GM10266 (cell line): ENCODE measurements at regions not wholly inside any gene's neighbourhood (a gene's known extent, or its start where the extent isn't known, plus 50 kb on each side); places are given as distances from the start of the nearest gene placed in this dataset.

Experiments
- DNase-seq: peaks from one replicate; pipeline ENCODE4 v3.0.0; 2012; ENCODE audit errors: extremely low spot score
- CTCF ChIP-seq: IDR thresholded peaks from 2 replicates; pipeline ENCODE4 v1.5.1; 2012; ENCODE audit warnings: mild to moderate bottlenecking, low read depth; ENCODE audit not compliant: control insufficient read depth, insufficient read depth; ENCODE audit errors: missing control alignments

GRCh38 chr5:128766406-128766805, 198.9 kb upstream of the SLC27A6 start:
- DNase-seq = no peak
- no peak for TF ChIP-seq CTCF

- DNase-seq = no peak
- no peak for TF ChIP-seq CTCF
Observed at GRCh38 chr5:128770907-128771306, 194.4 kb upstream of the SLC27A6 start.

GRCh38 chr5:128772356-128772755, 192.9 kb upstream of the SLC27A6 start:
- no peak for DNase-seq

GRCh38 chr5:128773378-128773777, 191.9 kb upstream of the SLC27A6 start:
- no peak for DNase-seq
- no peak for TF ChIP-seq CTCF

More at GRCh38 chr5:128772356-128772755, 192.9 kb upstream of the SLC27A6 start:
- TF ChIP-seq CTCF = no peak

GRCh38 chr5:128774605-128775004, 190.7 kb upstream of the SLC27A6 start:
- TF ChIP-seq CTCF = no peak
- no peak for DNase-seq

GRCh38 chr5:128775558-128775957, 189.7 kb upstream of the SLC27A6 start:
- TF ChIP-seq CTCF = no peak
- DNase-seq = no peak

GRCh38 chr5:128777052-128777451, 188.2 kb upstream of the SLC27A6 start:
- peak; percentile 26 for DNase-seq
- no peak for TF ChIP-seq CTCF
